Thymus (tissue), 11 donors: ENCODE measurements at regions not wholly inside any gene's neighbourhood (a gene's known extent, or its start where the extent isn't known, plus 50 kb on each side); places are given as distances from the start of the nearest gene placed in this dataset.

Experiments
- DNase-seq, 9 donors: peaks; one replicate each; pipeline ENCODE4 v3.0.0-alpha.2; 2013; ENCODE audit warnings: low spot score in 9 of 9, low read depth in 6 of 9, missing footprints in 1 of 9
- H3K27ac ChIP-seq, 2 donors: one replicate each; pipeline ENCODE4 v1.5.1; 2013; ENCODE audit warnings: control low read depth in 1 of 2, low read depth in 1 of 2, low read length in 1 of 2, mild to moderate bottlenecking in 1 of 2, moderate library complexity in 1 of 2
- H3K27me3 ChIP-seq, 2 donors: one replicate each; pipeline ENCODE4 v1.5.1; 2013; ENCODE audit warnings: low read length in 1 of 2; ENCODE audit not compliant: control insufficient read depth in 2 of 2, insufficient read depth in 1 of 2
- H3K36me3 ChIP-seq, 2 donors: one replicate each; pipeline ENCODE4 v1.5.1; 2013; ENCODE audit warnings: low read length in 1 of 2, mild to moderate bottlenecking in 1 of 2, moderate library complexity in 1 of 2; ENCODE audit not compliant: control insufficient read depth in 2 of 2, insufficient read depth in 2 of 2
- H3K4me1 ChIP-seq, 2 donors: one replicate each; pipeline ENCODE4 v1.5.1; 2013; ENCODE audit warnings: low read length in 2 of 2; ENCODE audit not compliant: control insufficient read depth in 2 of 2, insufficient read depth in 2 of 2
- H3K4me3 ChIP-seq, 2 donors: one replicate each; pipeline ENCODE4 v1.5.1; 2013; ENCODE audit warnings: low read length in 2 of 2, control low read depth in 1 of 2, mild to moderate bottlenecking in 1 of 2
- H3K9me3 ChIP-seq, 2 donors: one replicate each; pipeline ENCODE4 v1.5.1; 2013; ENCODE audit warnings: low read length in 1 of 2, mild to moderate bottlenecking in 1 of 2; ENCODE audit not compliant: control insufficient read depth in 2 of 2, insufficient read depth in 1 of 2
- WGBS: extraction: QIAGEN DNeasy Blood & Tissue Kit; methylation state at CpG from one replicate; pipeline ENCODE4 v1.1.7; 2013; 5-methylcytosine and 5-hydroxymethylcytosine counted together
- donor health status: healthy.

- Histone ChIP-seq H3K4me1 (no peaks in the 10 kb centered on the region), H3K4me3 (no peak overlapping the region), H3K27me3 (no peaks in the 10 kb centered on the region), H3K9me3 (no peaks in the 10 kb centered on the region), H3K36me3 (no peaks in the 10 kb centered on the region), H3K27ac (no peak overlapping the region)
- 87% methylated on average over 3 of the region's 3 CpGs for WGBS
- DNase-seq: no peak
Observed at GRCh38 chr3:182455011-182455410, 338.3 kb upstream of the ATP11B start.

- H3K36me3 ChIP-seq: no peaks in the 10 kb centered on the region
- no peak overlapping the region for H3K27ac ChIP-seq
- no peaks in the 10 kb centered on the region for H3K27me3 ChIP-seq
- H3K9me3 ChIP-seq: no peaks in the 10 kb centered on the region
- 78% methylated on average over 4 of the region's 4 CpGs for WGBS
- H3K4me1 ChIP-seq: no peaks in the 10 kb centered on the region
- H3K4me3 ChIP-seq: no peak overlapping the region
- DNase-seq: no peak
Observed at GRCh38 chr3:182460303-182460702, 333.0 kb upstream of the ATP11B start.

- H3K4me3 ChIP-seq: no peak overlapping the region
- no peaks in the 10 kb centered on the region for H3K27me3 ChIP-seq
- no peaks in the 10 kb centered on the region for H3K4me1 ChIP-seq
- H3K27ac ChIP-seq: no peak overlapping the region
- H3K9me3 ChIP-seq: no peaks in the 10 kb centered on the region
- no peak for DNase-seq
- H3K36me3 ChIP-seq: no peaks in the 10 kb centered on the region
Observed at GRCh38 chr3:182462152-182462551, 331.2 kb upstream of the ATP11B start.

- Histone ChIP-seq H3K36me3 (no peaks in the 10 kb centered on the region), H3K27ac (no peak overlapping the region), H3K27me3 (no peaks in the 10 kb centered on the region), H3K4me3 (no peak overlapping the region), H3K4me1 (no peaks in the 10 kb centered on the region), H3K9me3 (no peaks in the 10 kb centered on the region)
- 88% methylated on average over 2 of the region's 2 CpGs for WGBS
- no peak for DNase-seq
Observed at GRCh38 chr3:182464513-182465145, 328.7 kb upstream of the ATP11B start.

- Histone ChIP-seq H3K4me3 (no peak overlapping the region), H3K36me3 (no peaks in the 10 kb centered on the region), H3K9me3 (no peaks in the 10 kb centered on the region), H3K27ac (no peak overlapping the region), H3K4me1 (no peaks in the 10 kb centered on the region), H3K27me3 (no peaks in the 10 kb centered on the region)
- WGBS: 95% methylated on average over 3 of the region's 3 CpGs
- no peak for DNase-seq
Observed at GRCh38 chr3:182465301-182466185, 327.8 kb upstream of the ATP11B start.

- Histone ChIP-seq H3K4me3 (no peak overlapping the region), H3K9me3 (no peaks in the 10 kb centered on the region), H3K36me3 (no peaks in the 10 kb centered on the region), H3K27me3 (no peaks in the 10 kb centered on the region), H3K4me1 (no peaks in the 10 kb centered on the region), H3K27ac (no peak overlapping the region)
- no peak for DNase-seq
- WGBS: 98% methylated on average over 2 of the region's 2 CpGs
Observed at GRCh38 chr3:182469086-182469485, 324.2 kb upstream of the ATP11B start.

- no peak overlapping the region for H3K27ac ChIP-seq
- no peak overlapping the region for H3K4me3 ChIP-seq
- H3K27me3 ChIP-seq: no peaks in the 10 kb centered on the region
- H3K36me3 ChIP-seq: no peaks in the 10 kb centered on the region
- WGBS: 98% methylated on average over 1 of the region's 1 CpG
- H3K4me1 ChIP-seq: no peaks in the 10 kb centered on the region
- no peak for DNase-seq
- H3K9me3 ChIP-seq: no peaks in the 10 kb centered on the region
Observed at GRCh38 chr3:182470187-182470586, 323.1 kb upstream of the ATP11B start.

GRCh38 chr3:182473191-182473710, 320.1 kb upstream of the ATP11B start:
- Histone ChIP-seq H3K4me1 (no peaks in the 10 kb centered on the region), H3K27ac (no peak overlapping the region), H3K9me3 (no peaks in the 10 kb centered on the region), H3K4me3 (no peak overlapping the region), H3K27me3 (no peaks in the 10 kb centered on the region), H3K36me3 (no peaks in the 10 kb centered on the region)
- DNase-seq: no peak
- WGBS: 94% methylated on average over 1 of the region's 1 CpG

GRCh38 chr3:182478369-182478768, 314.9 kb upstream of the ATP11B start:
- no peak overlapping the region for H3K27ac ChIP-seq
- no peak for DNase-seq
- H3K4me1 ChIP-seq: no peaks in the 10 kb centered on the region
- no peaks in the 10 kb centered on the region for H3K9me3 ChIP-seq
- no peaks in the 10 kb centered on the region for H3K36me3 ChIP-seq
- no peaks in the 10 kb centered on the region for H3K27me3 ChIP-seq
- no peak overlapping the region for H3K4me3 ChIP-seq
